ENCODE measurements at regions not wholly inside any gene's neighbourhood (a gene's known extent, or its start where the extent isn't known, plus 50 kb on each side); places are given as distances from the start of the nearest gene placed in this dataset.

GRCh38 chr6:47134476-47135189 lies 92.5 kb upstream of the ADGRF1 start:
- TF ChIP-seq CTCF (IDR thresholded peaks at IDR 0.05; ENCODE audit: insufficient read depth, missing control alignments): no peak
- FAIRE-seq (no peak), DNase-seq (ENCODE audit: insufficient read length, low spot score) (no peak)

DNA sequence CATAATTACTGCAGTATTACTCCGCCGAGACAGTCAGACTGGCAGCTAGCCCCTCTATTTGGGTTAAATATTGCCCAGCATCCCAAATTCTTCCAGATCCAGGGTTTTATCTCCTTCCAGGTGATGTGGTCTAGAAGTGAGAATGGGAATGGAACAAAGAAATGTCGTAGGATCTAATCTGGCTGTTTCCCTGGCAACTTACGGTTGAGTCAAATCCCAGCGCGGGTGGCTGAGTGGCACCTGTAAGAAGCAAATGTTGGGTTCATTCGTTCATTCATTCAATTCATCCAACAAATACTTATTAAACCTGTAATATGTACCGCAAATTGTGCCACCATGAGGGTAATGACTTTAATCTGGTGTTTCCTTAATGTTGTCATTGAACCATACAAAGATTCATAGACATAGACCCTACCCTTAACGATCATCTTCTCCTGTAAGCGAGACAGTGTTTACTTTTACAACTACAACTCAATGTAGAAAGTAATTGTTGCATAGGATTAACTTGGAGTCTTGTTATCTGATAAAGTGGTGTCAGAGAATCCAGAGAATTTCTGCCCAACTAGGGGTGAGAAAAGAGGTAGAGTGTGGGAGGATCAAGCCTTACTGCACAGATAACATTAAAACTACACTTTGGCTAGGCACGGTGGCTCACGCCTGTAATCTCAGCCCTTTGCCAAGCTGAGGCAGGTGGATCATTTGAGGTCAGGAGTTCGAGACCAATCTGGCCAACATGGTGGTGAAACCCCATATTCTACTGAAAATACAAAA lies 91.3 kb upstream of the ADGRF1 start:
- no peak for FAIRE-seq
- no peak for TF ChIP-seq CTCF (IDR thresholded peaks at IDR 0.05; ENCODE audit: insufficient read depth, missing control alignments)
- DNase-seq (ENCODE audit: insufficient read length, low spot score): no peak

DNA sequence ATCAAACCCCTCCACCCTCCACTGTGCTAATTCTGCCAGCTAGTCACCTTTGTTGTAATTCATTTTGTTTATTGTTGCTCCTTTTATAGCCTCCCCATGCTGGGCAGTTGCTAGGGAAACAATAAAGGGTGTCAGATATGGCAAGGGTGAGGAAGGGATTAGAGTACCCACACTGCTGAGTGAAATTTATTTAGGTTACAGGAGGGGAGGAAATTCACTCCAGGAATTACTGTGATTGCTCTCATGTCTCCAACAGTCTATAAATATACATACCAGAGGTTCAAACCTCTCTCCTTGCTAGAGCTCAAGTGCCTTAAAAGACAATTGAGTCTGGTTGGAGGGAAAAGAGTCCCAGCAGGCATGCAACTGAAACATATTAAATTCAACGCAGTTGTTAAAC lies 90.6 kb upstream of the ADGRF1 start:
- DNase-seq (ENCODE audit: insufficient read length, low spot score): no peak

GRCh38 chr6:47131773-47132172 lies 89.6 kb upstream of the ADGRF1 start:
- no peak for FAIRE-seq
- TF ChIP-seq CTCF (IDR thresholded peaks at IDR 0.05; ENCODE audit: insufficient read depth, missing control alignments): no peak
- no peak for DNase-seq (ENCODE audit: insufficient read length, low spot score)

More for the DNA sequence above, 90.6 kb upstream of the ADGRF1 start:
- no peak for FAIRE-seq
- TF ChIP-seq CTCF (IDR thresholded peaks at IDR 0.05; ENCODE audit: insufficient read depth, missing control alignments): no peak

GRCh38 chr6:47130086-47130485 lies 88.0 kb upstream of the ADGRF1 start:
- no peak for TF ChIP-seq CTCF (IDR thresholded peaks at IDR 0.05; ENCODE audit: insufficient read depth, missing control alignments)
- FAIRE-seq: no peak
- DNase-seq (ENCODE audit: insufficient read length, low spot score): no peak

DNA sequence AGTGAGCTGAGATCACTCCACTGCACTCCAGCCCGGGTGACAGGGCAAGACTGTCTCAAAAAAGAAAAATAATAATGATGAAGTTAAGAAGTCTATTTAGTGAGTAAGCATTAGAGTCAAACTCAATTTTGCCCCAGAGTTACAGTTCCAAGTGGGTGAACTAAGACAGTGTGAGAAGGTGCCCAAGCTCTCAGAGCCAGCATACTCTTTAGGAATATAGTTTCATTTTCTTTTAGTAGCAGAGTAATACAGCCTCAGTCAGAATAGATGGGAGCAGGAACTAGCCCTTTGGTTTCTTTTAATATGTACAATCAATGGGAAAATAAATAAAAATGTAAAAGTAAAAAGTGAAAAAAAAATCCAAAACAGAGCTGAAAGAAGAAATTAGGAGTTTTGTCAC lies 87.0 kb upstream of the ADGRF1 start:
- TF ChIP-seq CTCF (IDR thresholded peaks at IDR 0.05; ENCODE audit: insufficient read depth, missing control alignments): no peak
- no peak for DNase-seq (ENCODE audit: insufficient read length, low spot score)
- no peak for FAIRE-seq

Data from D721Med (cell line).